Panc1 (cell line): ENCODE measurements at regions not wholly inside any gene's neighbourhood (a gene's known extent, or its start where the extent isn't known, plus 50 kb on each side); places are given as distances from the start of the nearest gene placed in this dataset.

ENCODE experiments used
- ATAC-seq: fragments of 200-7000 bp; cut with Tn5 transposase; 2 replicates; pipeline ENCODE4 v1.9.1; 2020; ENCODE audit warnings: mild to moderate bottlenecking, moderate library complexity
- BruUV-seq: library from RNA; stranded (reverse); fragments of 400-500 nt; replicated peaks from 2 replicates; lab custom pipeline; 2021; lab: Mats Ljungman, UMichigan
- CTCF ChIA-PET: fragments of 300-600 bp; sonication (Branson Sonifier 250); formaldehyde crosslinking; loops from one replicate; lab custom pipeline; 2022; ENCODE audit warnings: antibody characterized with exemption; lab: Charles Lee
- POLR2A ChIA-PET: fragments of 300-600 bp; sonication (Branson Sonifier 250); formaldehyde crosslinking; loops from one replicate; lab custom pipeline; 2022; ENCODE audit warnings: antibody characterized with exemption; lab: Charles Lee
- DNase-seq: peaks from one replicate; pipeline ENCODE4 v3.0.0-alpha.2; 2010; ENCODE audit warnings: low read depth, low spot score
- H3K27ac ChIP-seq: 2 replicates; pipeline ENCODE4 v1.5.1; 2011; ENCODE audit warnings: mild to moderate bottlenecking, low read length, inconsistent platforms
- H3K27me3 ChIP-seq: fragments of 200-500 bp; sonication (Bioruptor generic); 2 replicates; pipeline ENCODE4 v1.6.0; 2014; ENCODE audit warnings: low read length, inconsistent platforms; ENCODE audit not compliant: control insufficient read depth, insufficient read depth
- H3K36me3 ChIP-seq: fragments of 200-500 bp; sonication (Bioruptor generic); 2 replicates; pipeline ENCODE4 v1.5.1; 2014; ENCODE audit warnings: inconsistent platforms, mild to moderate bottlenecking, low read length, moderate library complexity; ENCODE audit not compliant: control insufficient read depth, insufficient read depth
- H3K4me1 ChIP-seq: 2 replicates; pipeline ENCODE4 v1.5.1; 2011; ENCODE audit warnings: inconsistent platforms, mild to moderate bottlenecking, low read length, moderate library complexity; ENCODE audit not compliant: control insufficient read depth, insufficient read depth
- H3K4me3 ChIP-seq, 2 experiments: 2 replicates each; pipeline ENCODE4 v1.5.1; 2011 to 2012; ENCODE audit warnings: low read depth in 2 of 2, low read length in 2 of 2, mild to moderate bottlenecking in 2 of 2, inconsistent platforms in 1 of 2, moderate library complexity in 1 of 2
- H3K9me3 ChIP-seq: fragments of 200-500 bp; sonication (Bioruptor generic); 2 replicates; pipeline ENCODE4 v1.5.1; 2014; ENCODE audit warnings: low read depth, mild to moderate bottlenecking, inconsistent platforms, low read length, moderate library complexity; ENCODE audit not compliant: control insufficient read depth, insufficient read depth
- CTCF ChIP-seq: fragments of 450-650 bp; IDR thresholded peaks from 2 replicates; pipeline ENCODE4 v1.5.1; 2017; ENCODE audit warnings: mild to moderate bottlenecking
- POLR2AphosphoS5 ChIP-seq: IDR thresholded peaks from 2 replicates; pipeline ENCODE4 v1.6.1; 2012; ENCODE audit warnings: mild to moderate bottlenecking, low read depth, low read length, moderate library complexity
- REST ChIP-seq, 2 experiments: IDR thresholded peaks; 2 replicates each; pipeline ENCODE4 v1.6.1; 2011 to 2012; ENCODE audit warnings: low read depth in 2 of 2, control low read depth in 1 of 2, low read length in 1 of 2, mild to moderate bottlenecking in 1 of 2, moderate library complexity in 1 of 2; ENCODE audit not compliant: insufficient read depth in 1 of 2
- SIN3A ChIP-seq: IDR thresholded peaks from 2 replicates; pipeline ENCODE4 v1.6.1; 2012; ENCODE audit warnings: low read depth, mild to moderate bottlenecking, low read length, moderate library complexity, borderline replicate concordance; ENCODE audit not compliant: insufficient read depth
- TCF7L2 ChIP-seq: IDR thresholded peaks from 2 replicates; pipeline ENCODE4 v1.6.1; 2011; ENCODE audit warnings: mild to moderate bottlenecking, low read depth, low read length, inconsistent platforms
- in situ Hi-C: cut with HindIII; loops from 2 replicates; pipeline ENCODE4 v1.10.0; 2016; ENCODE audit warnings: low sequenced_read_pairs, low pct_unique_long_range_greater_than_20kb
- intact Hi-C: fragments of 100-400 bp; cut with micrococcal nuclease; formaldehyde crosslinking; loops from one replicate; pipeline ENCODE4 v1.10.0; 2022; ENCODE audit not compliant: unreplicated experiment

- ATAC-seq = no peak
- Histone ChIP-seq H3K27ac (no peak overlapping the region), H3K9me3 (no peaks in the 10 kb centered on the region), H3K4me1 (no peaks in the 10 kb centered on the region), H3K36me3 (no peaks in the 10 kb centered on the region), H3K27me3 (no peaks in the 10 kb centered on the region), H3K4me3 (no peak overlapping the region)
- no peak for TF ChIP-seq CTCF
- no TSS peak for BruUV-seq
- DNase-seq = no peak
- intact Hi-C loops = no loop called here
- ChIA-PET POLR2A (no interaction called here), CTCF (no interaction called here)
- in situ Hi-C loops = no loop called here
Observed at GRCh38 chrX:20739038-20739745, 472.5 kb upstream of the RPS6KA3 start.

- POLR2A ChIA-PET = no interaction called here
- in situ Hi-C loops = no loop called here
- H3K4me1 ChIP-seq = no peaks in the 10 kb centered on the region
Observed at GRCh38 chrX:20729416-20729815, 462.7 kb upstream of the RPS6KA3 start.

More at GRCh38 chrX:20729416-20729815, 462.7 kb upstream of the RPS6KA3 start:
- Histone ChIP-seq H3K27ac (no peak overlapping the region), H3K9me3 (no peaks in the 10 kb centered on the region), H3K36me3 (no peaks in the 10 kb centered on the region), H3K27me3 (no peaks in the 10 kb centered on the region), H3K4me3 (no peak overlapping the region)
- no peak for DNase-seq
- intact Hi-C loops = no loop called here
- CTCF ChIA-PET = no interaction called here
- no peak for TF ChIP-seq REST (IDR thresholded peaks at IDR 0.05; ENCODE audit: insufficient read depth in 1 of 2, low read depth in 2 of 2, low read length in 1 of 2)
- TF ChIP-seq CTCF = no peak
- TF ChIP-seq SIN3A = no peak
- no peak for TF ChIP-seq POLR2AphosphoS5
- TF ChIP-seq TCF7L2 = no peak
- no TSS peak for BruUV-seq
- ATAC-seq = no peak
